Thyroid gland (tissue), 4 donors: ENCODE measurements at regions not wholly inside any gene's neighbourhood (a gene's known extent, or its start where the extent isn't known, plus 50 kb on each side); places are given as distances from the start of the nearest gene placed in this dataset.

Experiments used
- DNase-seq, 2 donors: peaks; one replicate each; pipeline ENCODE4 v3.0.0-alpha.2; 2019
- H3K27ac ChIP-seq, 3 donors: fragments of 200-600 bp; sonication (generic); 1 replicate in 2 of 3; 2 replicates in 1 of 3; pipeline ENCODE4 v1.5.1; 2016 to 2019; ENCODE audit warnings: mild to moderate bottlenecking in 1 of 3, moderate library complexity in 1 of 3
- H3K27me3 ChIP-seq: fragments of 200-600 bp; sonication (generic); one replicate; pipeline ENCODE4 v1.5.1; 2019
- H3K36me3 ChIP-seq, 2 donors: fragments of 200-600 bp; sonication (generic); one replicate each; pipeline ENCODE4 v1.5.1; 2016 to 2019
- H3K4me1 ChIP-seq, 2 donors: fragments of 200-600 bp; sonication (generic); one replicate each; pipeline ENCODE4 v1.5.1; 2017 to 2019
- H3K4me3 ChIP-seq, 3 donors: fragments of 200-600 bp; sonication (generic); replicated peaks in 1 of 3; 1 replicate in 2 of 3; 2 replicates in 1 of 3; pipeline ENCODE4 v1.5.1; 2016; ENCODE audit warnings: mild to moderate bottlenecking in 1 of 3
- H3K9me3 ChIP-seq: fragments of 200-600 bp; sonication (generic); one replicate; pipeline ENCODE4 v1.5.1; 2017
- POLR2A ChIP-seq, 2 donors: fragments of 450-650 bp; IDR thresholded peaks; one replicate each; pipeline ENCODE4 v1.6.1; 2017; ENCODE audit warnings: antibody characterized with exemption in 2 of 2, mild to moderate bottlenecking in 2 of 2, moderate library complexity in 1 of 2
- WGBS, 2 donors: methylation state at CpG; one replicate each; pipeline ENCODE4 v1.1.5; 2017; 5-methylcytosine and 5-hydroxymethylcytosine counted together
- intact Hi-C: fragments of 100-400 bp; cut with DNase I; formaldehyde crosslinking; loops from one replicate; pipeline ENCODE4 v1.15.1; 2023
- TF ChIP-seq, protein P1 (sequence below), 6 experiments: fragments of 200-600 bp in 3 of 6; fragments of 450-650 bp in 3 of 6; sonication (generic) in 3 of 6; IDR thresholded peaks; one replicate each; pipeline ENCODE4 v1.5.1; 2016 to 2019; ENCODE audit warnings: antibody characterized with exemption in 6 of 6, mild to moderate bottlenecking in 2 of 6, inconsistent platforms in 1 of 6, moderate library complexity in 1 of 6

DNA sequence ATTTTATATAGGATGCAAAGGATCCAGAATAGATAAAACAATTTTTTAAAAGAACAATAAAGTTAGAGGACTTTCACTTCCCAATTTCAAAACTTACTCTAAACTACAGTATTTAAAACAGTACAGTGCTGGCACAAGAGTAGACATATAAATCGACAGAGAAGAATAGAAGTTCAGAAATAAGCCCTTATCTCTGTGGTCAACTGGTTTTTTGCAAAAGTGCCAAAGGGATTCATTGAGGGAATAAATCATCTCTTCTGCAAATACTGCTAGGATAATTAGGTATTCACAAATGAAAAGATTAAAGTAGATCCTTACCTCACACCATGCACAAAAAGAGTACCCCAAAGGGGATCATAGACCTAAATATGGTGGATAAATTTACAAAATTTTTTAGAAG lies 431.0 kb upstream of the HTR2A start:
- Histone ChIP-seq H3K27ac (no peak overlapping the region), H3K4me3 (no peak overlapping the region), H3K9me3 (no peaks in the 10 kb centered on the region), H3K36me3 (no peaks in the 10 kb centered on the region), H3K4me1 (no peaks in the 10 kb centered on the region), H3K27me3 (no peaks in the 10 kb centered on the region)
- TF ChIP-seq, protein P1, sequence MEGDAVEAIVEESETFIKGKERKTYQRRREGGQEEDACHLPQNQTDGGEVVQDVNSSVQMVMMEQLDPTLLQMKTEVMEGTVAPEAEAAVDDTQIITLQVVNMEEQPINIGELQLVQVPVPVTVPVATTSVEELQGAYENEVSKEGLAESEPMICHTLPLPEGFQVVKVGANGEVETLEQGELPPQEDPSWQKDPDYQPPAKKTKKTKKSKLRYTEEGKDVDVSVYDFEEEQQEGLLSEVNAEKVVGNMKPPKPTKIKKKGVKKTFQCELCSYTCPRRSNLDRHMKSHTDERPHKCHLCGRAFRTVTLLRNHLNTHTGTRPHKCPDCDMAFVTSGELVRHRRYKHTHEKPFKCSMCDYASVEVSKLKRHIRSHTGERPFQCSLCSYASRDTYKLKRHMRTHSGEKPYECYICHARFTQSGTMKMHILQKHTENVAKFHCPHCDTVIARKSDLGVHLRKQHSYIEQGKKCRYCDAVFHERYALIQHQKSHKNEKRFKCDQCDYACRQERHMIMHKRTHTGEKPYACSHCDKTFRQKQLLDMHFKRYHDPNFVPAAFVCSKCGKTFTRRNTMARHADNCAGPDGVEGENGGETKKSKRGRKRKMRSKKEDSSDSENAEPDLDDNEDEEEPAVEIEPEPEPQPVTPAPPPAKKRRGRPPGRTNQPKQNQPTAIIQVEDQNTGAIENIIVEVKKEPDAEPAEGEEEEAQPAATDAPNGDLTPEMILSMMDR (IDR thresholded peaks at IDR 0.05): no peak
- no peak for TF ChIP-seq POLR2A (IDR thresholded peaks at IDR 0.05)
- DNase-seq: no peak
- intact Hi-C loops: no loop called here
- WGBS, 2 donors: 76 to 77% methylated on average over 1 of the region's 1 CpG

- H3K27me3 ChIP-seq: no peaks in the 10 kb centered on the region
- no peak for DNase-seq
- intact Hi-C loops: no loop called here
- no peaks in the 10 kb centered on the region for H3K36me3 ChIP-seq
- TF ChIP-seq, protein P1 (IDR thresholded peaks at IDR 0.05): no peak
- TF ChIP-seq POLR2A (IDR thresholded peaks at IDR 0.05): no peak
- H3K27ac ChIP-seq: no peak overlapping the region
- H3K4me3 ChIP-seq: no peak overlapping the region
- H3K4me1 ChIP-seq: no peaks in the 10 kb centered on the region
- 72 to 81% methylated on average over 2 of the region's 2 CpGs for WGBS, 2 donors
- no peaks in the 10 kb centered on the region for H3K9me3 ChIP-seq
These were observed 429.2 kb upstream of the HTR2A start for GRCh38 chr13:47326061-47326460.

DNA sequence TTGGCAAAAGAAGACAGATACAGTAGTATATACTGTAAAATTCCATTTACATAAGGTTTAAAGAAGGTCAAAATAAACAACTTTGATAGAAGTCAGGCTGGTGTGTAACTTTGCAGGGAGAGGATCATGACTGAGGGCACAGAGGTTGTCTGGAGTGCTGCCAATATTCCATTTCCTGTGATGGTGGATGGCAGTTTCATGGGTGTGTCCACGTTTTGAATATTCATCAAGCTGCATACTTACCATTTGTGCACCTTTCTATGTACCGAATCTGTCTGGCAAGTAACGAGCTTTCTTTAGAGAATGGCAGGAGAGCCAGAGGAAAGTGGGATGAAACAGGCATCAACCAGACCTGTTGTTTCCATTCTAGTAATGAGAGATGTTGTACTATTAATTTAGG lies 420.5 kb upstream of the HTR2A start:
- WGBS, 2 donors: 72 to 79% methylated on average over 3 of the region's 3 CpGs
- DNase-seq: no peak
- H3K36me3 ChIP-seq: no peaks in the 10 kb centered on the region
- TF ChIP-seq POLR2A (IDR thresholded peaks at IDR 0.05): no peak
- TF ChIP-seq, protein P1 (IDR thresholded peaks at IDR 0.05): no peak
- intact Hi-C loops: no loop called here
- H3K4me3 ChIP-seq: no peak overlapping the region
- no peaks in the 10 kb centered on the region for H3K27me3 ChIP-seq
- no peak overlapping the region for H3K27ac ChIP-seq
- no peaks in the 10 kb centered on the region for H3K4me1 ChIP-seq
- H3K9me3 ChIP-seq: no peaks in the 10 kb centered on the region

DNA sequence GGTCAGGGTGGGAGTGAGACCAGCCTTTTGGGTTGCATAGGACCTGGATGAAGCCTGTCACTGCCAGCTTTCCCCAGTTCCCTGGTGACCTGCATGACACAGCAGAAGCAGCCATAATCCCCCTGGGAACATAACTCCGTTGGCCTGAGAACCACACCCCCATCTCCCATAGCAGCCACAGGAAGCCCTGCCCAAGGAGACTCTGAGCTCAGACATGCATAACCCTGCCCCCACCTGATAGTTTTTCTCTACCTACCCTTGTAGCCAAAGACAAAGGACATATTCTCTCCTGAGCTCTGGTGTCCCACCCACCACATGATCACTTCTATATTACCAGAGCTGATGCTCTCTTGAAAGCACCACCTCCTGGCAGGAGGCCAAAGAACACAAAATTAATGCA lies 413.5 kb upstream of the HTR2A start:
- intact Hi-C loops: no loop called here

GRCh38 chr13:47306991-47307390 lies 410.1 kb upstream of the HTR2A start:
- Histone ChIP-seq H3K27me3 (no peaks in the 10 kb centered on the region), H3K9me3 (no peaks in the 10 kb centered on the region), H3K4me1 (no peaks in the 10 kb centered on the region), H3K36me3 (no peaks in the 10 kb centered on the region), H3K27ac (no peak overlapping the region), H3K4me3 (no peak overlapping the region)
- TF ChIP-seq, protein P1 (IDR thresholded peaks at IDR 0.05): no peak
- TF ChIP-seq POLR2A (IDR thresholded peaks at IDR 0.05): no peak
- intact Hi-C loops: no loop called here
- no peak for DNase-seq

More for the DNA sequence above, 413.5 kb upstream of the HTR2A start:
- WGBS, 2 donors: 63 to 93% methylated on average over 1 of the region's 1 CpG
- H3K36me3 ChIP-seq: no peaks in the 10 kb centered on the region
- TF ChIP-seq POLR2A (IDR thresholded peaks at IDR 0.05): no peak
- TF ChIP-seq, protein P1 (IDR thresholded peaks at IDR 0.05): no peak
- H3K27me3 ChIP-seq: no peaks in the 10 kb centered on the region
- H3K9me3 ChIP-seq: no peaks in the 10 kb centered on the region
- H3K4me1 ChIP-seq: no peaks in the 10 kb centered on the region
- no peak for DNase-seq
- H3K4me3 ChIP-seq: no peak overlapping the region
- no peak overlapping the region for H3K27ac ChIP-seq
